ENCODE measurements at regions not wholly inside any gene's neighbourhood (a gene's known extent, or its start where the extent isn't known, plus 50 kb on each side); places are given as distances from the start of the nearest gene placed in this dataset.

- Histone ChIP-seq H3K36me3 (no peaks in the 10 kb centered on the region), H3K4me3 (no peak overlapping the region), H3K4me1 (no peaks in the 10 kb centered on the region), H3K9me3 (no peaks in the 10 kb centered on the region), H3K27me3 (replicated peaks in 1 of 7) (no peaks in the 10 kb centered on the region), H3K27ac (no peak overlapping the region)
- TF ChIP-seq POLR2AphosphoS5 (IDR thresholded peaks at IDR 0.05), result no peak
- no peak for TF ChIP-seq POLR2A (IDR thresholded peaks at IDR 0.05)
- TF ChIP-seq CTCF (IDR thresholded peaks at IDR 0.05 in 8 of 11, conservative IDR thresholded peaks at IDR 0.05 in 3 of 11), result no peak
- DNase-seq, result peak; percentile 56
- intact Hi-C loops (cut with DNase I; ENCODE audit: low total_unique reads), result no loop called here
- 92 to 95% (median 93%) methylated on average over 7 of the region's 7 CpGs for WGBS, 5 donors
Observed at GRCh38 chr12:24447678-24448077, 498.2 kb upstream of the SOX5 start.

GRCh38 chr12:24446287-24446686, 496.8 kb upstream of the SOX5 start:
- Histone ChIP-seq H3K4me1 (no peaks in the 10 kb centered on the region), H3K36me3 (no peaks in the 10 kb centered on the region), H3K27ac (no peak overlapping the region), H3K27me3 (replicated peaks in 1 of 7) (no peaks in the 10 kb centered on the region), H3K9me3 (no peaks in the 10 kb centered on the region), H3K4me3 (no peak overlapping the region)
- intact Hi-C loops (cut with DNase I; ENCODE audit: low total_unique reads), result no loop called here
- DNase-seq, result no peak
- TF ChIP-seq CTCF (IDR thresholded peaks at IDR 0.05 in 8 of 11, conservative IDR thresholded peaks at IDR 0.05 in 3 of 11), result no peak
- no peak for TF ChIP-seq POLR2AphosphoS5 (IDR thresholded peaks at IDR 0.05)
- TF ChIP-seq POLR2A (IDR thresholded peaks at IDR 0.05), result no peak

GRCh38 chr12:24444634-24445033, 495.2 kb upstream of the SOX5 start:
- H3K4me3 ChIP-seq, result no peak overlapping the region
- H3K27ac ChIP-seq, result no peak overlapping the region
- 74 to 96% (median 84%) methylated on average over 2 of the region's 2 CpGs for WGBS, 5 donors
- no peak for DNase-seq
- H3K9me3 ChIP-seq, result no peaks in the 10 kb centered on the region
- intact Hi-C loops (cut with DNase I; ENCODE audit: low total_unique reads), result no loop called here
- H3K4me1 ChIP-seq, result no peaks in the 10 kb centered on the region
- H3K36me3 ChIP-seq, result no peaks in the 10 kb centered on the region
- no peak for TF ChIP-seq CTCF (IDR thresholded peaks at IDR 0.05 in 8 of 11, conservative IDR thresholded peaks at IDR 0.05 in 3 of 11)
- TF ChIP-seq POLR2A (IDR thresholded peaks at IDR 0.05), result no peak
- H3K27me3 ChIP-seq (replicated peaks in 1 of 7), result no peaks in the 10 kb centered on the region

GRCh38 chr12:24441458-24441857, 492.0 kb upstream of the SOX5 start:
- Histone ChIP-seq H3K27ac (no peak overlapping the region), H3K4me1 (no peaks in the 10 kb centered on the region), H3K27me3 (replicated peaks in 1 of 7) (no peaks in the 10 kb centered on the region), H3K9me3 (no peaks in the 10 kb centered on the region), H3K36me3 (no peaks in the 10 kb centered on the region), H3K4me3 (no peak overlapping the region)
- intact Hi-C loops (cut with DNase I; ENCODE audit: low total_unique reads), result no loop called here
- no peak for TF ChIP-seq CTCF (IDR thresholded peaks at IDR 0.05 in 8 of 11, conservative IDR thresholded peaks at IDR 0.05 in 3 of 11)
- no peak for TF ChIP-seq POLR2AphosphoS5 (IDR thresholded peaks at IDR 0.05)
- no peak for TF ChIP-seq POLR2A (IDR thresholded peaks at IDR 0.05)
- no peak for DNase-seq
- 64 to 74% (median 72%) methylated on average over 4 of the region's 4 CpGs for WGBS, 5 donors

All from spleen (tissue), 11 donors.